Vagina (tissue), 2 donors: ENCODE measurements at regions not wholly inside any gene's neighbourhood (a gene's known extent, or its start where the extent isn't known, plus 50 kb on each side); places are given as distances from the start of the nearest gene placed in this dataset.

Source experiments
- POLR2A ChIP-seq, 2 donors: fragments of 450-650 bp; IDR thresholded peaks; one replicate each; pipeline ENCODE4 v1.6.1; 2017; ENCODE audit warnings: antibody characterized with exemption in 2 of 2, mild to moderate bottlenecking in 2 of 2, moderate library complexity in 2 of 2
- POLR2AphosphoS5 ChIP-seq, 2 donors: sonication (generic); formaldehyde crosslinking; IDR thresholded peaks; one replicate each; pipeline ENCODE4 v1.9.0; 2017; ENCODE audit warnings: antibody characterized with exemption in 2 of 2, mild to moderate bottlenecking in 2 of 2, low read depth in 1 of 2; ENCODE audit not compliant: insufficient read depth in 1 of 2

GRCh38 chr1:195590649-195591048 lies 1017.6 kb downstream of the KCNT2 start:
- TF ChIP-seq POLR2A (IDR thresholded peaks at IDR 0.05) (no peak), POLR2AphosphoS5 (IDR thresholded peaks at IDR 0.05; ENCODE audit: insufficient read depth in 1 of 2, low read depth in 1 of 2) (no peak)
